GM19467 (cell line): ENCODE measurements at regions not wholly inside any gene's neighbourhood (a gene's known extent, or its start where the extent isn't known, plus 50 kb on each side); places are given as distances from the start of the nearest gene placed in this dataset.
"Not testable (repeated sequence)": the region's sequence is repeated elsewhere in the genome, so short reads cannot be mapped to it uniquely, and the experiment has no call there.

Source experiments
- ATAC-seq: cut with Tn5 transposase; IDR thresholded peaks from one replicate; pipeline ENCODE4 v1.9.1; 2021; ENCODE audit warnings: mild to moderate bottlenecking, moderate library complexity; ENCODE audit not compliant: unreplicated experiment

GRCh38 chr10:25707976-25708671, 225.9 kb upstream of the MYO3A start:
- ATAC-seq, result no peak

DNA sequence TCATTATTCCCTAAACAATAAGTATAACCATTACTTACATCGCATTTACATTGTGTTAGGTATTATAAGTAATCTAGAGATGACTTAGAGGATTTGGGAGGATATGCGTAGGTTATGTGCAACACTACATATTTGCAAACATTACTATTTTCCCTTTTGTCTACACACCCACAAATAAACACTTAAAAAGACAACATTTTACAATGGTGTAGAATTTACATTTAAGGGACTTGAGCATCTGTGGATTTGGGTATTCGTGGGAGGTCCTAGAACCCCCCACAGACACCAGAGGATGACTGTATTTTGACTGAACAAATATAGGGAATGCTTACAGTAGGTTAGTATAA, 220.2 kb upstream of the MYO3A start:
- ATAC-seq, result no peak

DNA sequence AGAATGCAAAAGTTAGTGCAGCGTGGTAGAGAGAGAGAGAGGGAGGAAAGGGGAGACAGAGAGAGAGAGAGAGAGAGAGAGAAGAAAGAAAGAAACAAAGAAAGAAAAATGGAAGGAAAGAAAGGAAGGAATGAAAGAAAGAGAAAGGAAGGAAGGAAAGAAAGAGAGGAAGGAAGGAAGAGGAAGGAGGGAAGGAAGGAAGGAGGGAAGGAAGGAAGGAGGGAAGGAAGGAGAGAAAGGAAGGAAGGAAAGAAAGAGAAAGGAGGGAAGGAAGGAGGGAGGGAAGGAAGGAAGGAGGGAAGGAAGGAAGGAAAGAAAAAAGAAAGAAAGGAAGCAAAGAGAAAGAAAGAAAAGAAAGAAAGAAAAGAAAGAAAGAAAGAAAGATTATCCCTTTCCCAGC, 209.8 kb upstream of the MYO3A start:
- ATAC-seq, result no peak

- ATAC-seq, result peak; percentile 80
These were observed 207.9 kb upstream of the MYO3A start for GRCh38 chr10:25725917-25726716.

DNA sequence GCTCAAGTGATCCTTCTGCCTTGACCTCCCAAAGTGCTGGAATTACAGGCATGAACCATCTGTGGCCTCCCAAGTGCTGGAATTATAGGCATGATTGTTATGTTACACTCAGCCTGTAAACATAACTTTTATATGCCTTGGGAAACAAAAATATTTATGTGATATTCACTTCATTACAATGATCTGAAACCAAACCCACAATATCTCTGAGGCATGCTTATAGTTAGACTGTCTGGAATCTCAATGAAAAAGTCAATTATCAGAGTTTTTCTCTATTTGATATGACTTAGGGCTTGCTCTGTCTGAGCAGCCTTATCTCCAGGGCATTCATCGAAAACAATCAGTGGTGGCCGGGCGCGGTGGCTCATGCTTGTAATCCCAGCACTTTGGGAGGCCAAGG, 195.3 kb upstream of the MYO3A start:
- ATAC-seq, result no peak

DNA sequence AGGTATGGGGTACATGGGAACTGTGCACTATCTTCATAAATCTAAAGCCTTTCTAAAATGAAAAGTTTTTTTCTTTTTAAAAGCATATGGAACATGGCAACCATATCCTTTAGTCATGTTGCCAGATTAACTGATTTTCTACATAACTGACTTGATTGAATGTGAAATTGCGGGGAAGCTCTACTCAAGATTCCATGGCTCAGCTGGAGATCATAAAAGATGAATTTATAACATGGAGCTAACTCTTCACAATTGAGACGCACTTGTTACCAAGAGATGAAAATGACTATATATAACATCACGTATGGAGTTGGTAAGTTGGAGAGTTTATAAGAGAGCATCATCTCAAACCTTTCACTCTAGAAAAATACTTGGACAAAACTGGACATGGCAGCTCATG, 190.2 kb upstream of the MYO3A start:
- no peak for ATAC-seq

DNA sequence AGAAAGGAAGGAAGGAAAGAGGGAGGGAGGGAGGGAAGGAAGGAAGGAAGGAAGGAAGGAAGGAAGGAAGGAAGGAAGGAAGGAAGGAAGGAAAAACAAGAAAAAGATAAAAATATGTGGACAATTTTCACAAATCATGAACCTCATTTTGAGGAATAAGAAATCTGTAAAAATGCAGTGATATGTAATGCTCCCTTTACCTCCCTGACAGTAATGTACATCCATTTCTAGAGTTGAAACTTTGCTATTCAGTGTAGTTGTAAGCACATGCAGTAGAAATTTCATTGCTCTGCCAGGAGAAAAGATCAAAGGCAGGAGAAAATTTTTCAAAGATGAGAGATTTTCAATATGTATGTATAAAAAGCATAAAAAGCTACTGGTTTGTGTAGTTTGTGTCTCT, 189.5 kb upstream of the MYO3A start:
- no peak for ATAC-seq

GRCh38 chr10:25745976-25746375, 188.1 kb upstream of the MYO3A start:
- ATAC-seq, result no peak

DNA sequence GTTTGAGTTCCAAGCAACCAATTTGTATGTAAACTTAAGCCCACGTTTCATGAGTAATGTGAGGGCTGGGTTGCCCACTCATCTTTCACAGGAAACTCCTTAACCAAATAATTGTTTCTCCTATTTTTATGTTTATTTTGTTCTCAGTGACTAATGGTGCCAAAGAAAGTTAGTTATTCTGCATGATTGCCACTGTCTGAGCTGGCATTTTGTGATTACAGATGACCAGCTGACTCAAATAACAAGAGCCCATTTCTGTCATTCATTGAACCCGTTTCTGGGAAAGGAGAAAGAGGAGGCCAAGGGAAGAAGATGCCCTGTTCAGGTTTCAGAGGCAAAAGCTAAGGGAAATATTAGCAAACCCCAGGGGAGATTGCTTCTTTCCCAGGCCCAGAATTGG, 186.9 kb upstream of the MYO3A start:
- ATAC-seq, result no peak

- ATAC-seq, result no peak
These were observed 185.5 kb upstream of the MYO3A start for GRCh38 chr10:25748509-25748908.

GRCh38 chr10:25753776-25754175, 180.3 kb upstream of the MYO3A start:
- ATAC-seq, result no peak

- ATAC-seq, result not testable (repeated sequence)
These were observed 178.2 kb upstream of the MYO3A start for GRCh38 chr10:25755874-25756273.

- no peak for ATAC-seq
These were observed 177.2 kb upstream of the MYO3A start for GRCh38 chr10:25756784-25757183.

- ATAC-seq, result no peak
These were observed 176.0 kb upstream of the MYO3A start for GRCh38 chr10:25758041-25758457.

GRCh38 chr10:25758511-25758910, 175.5 kb upstream of the MYO3A start:
- ATAC-seq, result no peak

GRCh38 chr10:25761937-25762336, 172.1 kb upstream of the MYO3A start:
- no peak for ATAC-seq

DNA sequence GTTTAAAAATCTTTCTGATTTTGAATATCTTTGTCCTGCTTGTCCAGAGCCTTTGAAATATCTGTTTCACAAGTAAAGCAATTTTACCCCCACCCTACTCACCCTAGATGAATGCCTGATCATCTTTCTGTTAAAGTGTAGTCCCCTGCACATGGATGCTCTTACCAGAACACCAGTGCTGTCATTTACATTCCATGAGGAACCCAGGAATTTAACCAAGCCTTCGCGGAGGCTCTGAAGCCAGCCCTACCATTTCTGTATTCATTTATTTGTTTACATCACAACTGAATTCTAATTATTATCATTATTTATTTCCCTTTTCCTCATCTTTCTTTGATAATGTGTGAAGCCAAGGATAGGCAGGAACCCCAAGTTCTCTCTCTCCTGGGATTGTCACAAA, 167.8 kb upstream of the MYO3A start:
- ATAC-seq, result no peak

DNA sequence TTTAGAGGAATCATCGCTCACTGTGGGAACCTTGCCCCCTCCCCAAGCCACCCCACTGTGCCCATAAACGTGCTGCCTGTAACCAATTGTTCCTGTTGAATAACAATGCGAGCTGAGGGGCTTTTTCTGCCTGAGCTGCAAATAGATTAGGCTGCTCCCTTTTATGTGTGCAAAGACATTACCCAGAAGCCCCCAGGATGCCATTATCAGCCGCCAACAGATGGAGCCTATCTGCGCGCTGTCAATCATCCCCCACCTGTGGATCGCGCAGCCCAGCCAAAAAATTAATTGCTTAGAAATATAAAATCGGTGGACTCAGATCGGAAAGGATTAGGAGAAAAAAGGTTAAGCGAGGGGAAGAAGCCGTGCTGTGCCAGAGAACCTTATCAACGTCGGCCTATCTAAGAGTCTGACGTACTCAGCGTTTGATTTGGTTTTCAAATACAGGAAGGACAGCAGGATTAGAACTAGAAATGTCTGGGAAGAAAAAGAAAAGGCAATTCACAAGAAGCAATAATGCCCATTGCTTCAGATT, 167.3 kb upstream of the MYO3A start:
- ATAC-seq, result no peak

- no peak for ATAC-seq
These were observed 165.9 kb upstream of the MYO3A start for GRCh38 chr10:25768167-25768566.

- no peak for ATAC-seq
These were observed 155.4 kb upstream of the MYO3A start for GRCh38 chr10:25778646-25779045.

- no peak for ATAC-seq
These were observed 147.9 kb upstream of the MYO3A start for GRCh38 chr10:25786161-25786560.

DNA sequence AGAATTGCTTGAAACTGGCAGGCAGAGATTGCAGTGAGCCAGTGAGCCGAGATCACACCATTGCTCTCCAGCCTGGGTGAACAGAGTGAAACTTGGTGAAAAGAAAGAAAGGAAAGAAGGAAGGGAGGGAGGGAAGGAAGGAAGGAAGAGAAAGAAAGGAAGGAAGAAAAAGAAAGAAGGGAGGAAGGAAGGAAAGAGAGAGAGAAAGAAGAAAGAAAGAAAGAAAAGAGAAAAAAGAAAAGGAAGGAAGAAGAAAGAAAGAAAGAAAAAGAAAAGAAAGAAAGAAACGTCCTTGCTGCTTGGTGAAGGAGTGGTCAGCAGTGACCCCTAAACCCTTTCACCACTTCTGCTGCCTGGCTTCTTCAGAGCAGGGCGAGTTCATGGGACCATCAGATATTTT, 147.1 kb upstream of the MYO3A start:
- ATAC-seq, result no peak
